ENCODE measurements at regions not wholly inside any gene's neighbourhood (a gene's known extent, or its start where the extent isn't known, plus 50 kb on each side); places are given as distances from the start of the nearest gene placed in this dataset.

GRCh38 chr5:81855591-81855990 lies 104.7 kb upstream of the SSBP2 start:
- DNase-seq, result no peak

- no peak for DNase-seq
Observed at GRCh38 chr5:81854915-81855314, 104.0 kb upstream of the SSBP2 start.

GRCh38 chr5:81854485-81854884 lies 103.6 kb upstream of the SSBP2 start:
- no peak for DNase-seq

GRCh38 chr5:81853030-81853357 lies 102.1 kb upstream of the SSBP2 start:
- DNase-seq, result no peak

- DNase-seq, result no peak
Observed at GRCh38 chr5:81852291-81853029, 101.6 kb upstream of the SSBP2 start.

- DNase-seq, result peak; percentile 88
Observed at GRCh38 chr5:81851481-81852178, 100.7 kb upstream of the SSBP2 start.

GRCh38 chr5:81850501-81851357 lies 99.8 kb upstream of the SSBP2 start:
- DNase-seq, result no peak

- DNase-seq, result no peak
Observed at GRCh38 chr5:81849770-81850367, 99.0 kb upstream of the SSBP2 start.

- DNase-seq, result no peak
Observed at GRCh38 chr5:81848362-81848880, 97.5 kb upstream of the SSBP2 start.

GRCh38 chr5:81846301-81846700 lies 95.4 kb upstream of the SSBP2 start:
- DNase-seq, result no peak

GRCh38 chr5:81843845-81844244 lies 92.9 kb upstream of the SSBP2 start:
- no peak for DNase-seq

GRCh38 chr5:81842795-81843398 lies 92.0 kb upstream of the SSBP2 start:
- no peak for DNase-seq

- DNase-seq, result no peak
Observed at GRCh38 chr5:81839034-81839433, 88.1 kb upstream of the SSBP2 start.

GRCh38 chr5:81838307-81838906 lies 87.5 kb upstream of the SSBP2 start:
- DNase-seq, result peak; percentile 15

- no peak for DNase-seq
Observed at GRCh38 chr5:81837667-81838306, 86.9 kb upstream of the SSBP2 start.

- no peak for DNase-seq
Observed at GRCh38 chr5:81835814-81836367, 85.0 kb upstream of the SSBP2 start.

- DNase-seq, result no peak
Observed at GRCh38 chr5:81834021-81834660, 83.2 kb upstream of the SSBP2 start.

GRCh38 chr5:81830596-81830995 lies 79.7 kb upstream of the SSBP2 start:
- DNase-seq, result no peak

GRCh38 chr5:81829242-81829641 lies 78.3 kb upstream of the SSBP2 start:
- no peak for DNase-seq

- DNase-seq, result no peak
Observed at GRCh38 chr5:81827500-81827899, 76.6 kb upstream of the SSBP2 start.

- DNase-seq, result no peak
Observed at GRCh38 chr5:81826128-81826527, 75.2 kb upstream of the SSBP2 start.
